H7 (cell line): ENCODE measurements at regions not wholly inside any gene's neighbourhood (a gene's known extent, or its start where the extent isn't known, plus 50 kb on each side); places are given as distances from the start of the nearest gene placed in this dataset.

Source experiments
- DNase-seq: peaks from one replicate; pipeline ENCODE4 v3.0.0; 2012
- H3K27me3 ChIP-seq: 2 replicates; pipeline ENCODE4 v1.6.0; 2011; ENCODE audit warnings: mild to moderate bottlenecking, low read length; ENCODE audit not compliant: control insufficient read depth, insufficient read depth
- H3K36me3 ChIP-seq: replicated peaks from 2 replicates; pipeline ENCODE4 v1.5.1; 2011; ENCODE audit warnings: low read length; ENCODE audit not compliant: control insufficient read depth, insufficient read depth
- H3K4me3 ChIP-seq: 2 replicates; pipeline ENCODE4 v1.5.1; 2011; ENCODE audit warnings: low read depth, mild to moderate bottlenecking, control low read depth, low read length, moderate library complexity; ENCODE audit not compliant: insufficient read depth

DNA sequence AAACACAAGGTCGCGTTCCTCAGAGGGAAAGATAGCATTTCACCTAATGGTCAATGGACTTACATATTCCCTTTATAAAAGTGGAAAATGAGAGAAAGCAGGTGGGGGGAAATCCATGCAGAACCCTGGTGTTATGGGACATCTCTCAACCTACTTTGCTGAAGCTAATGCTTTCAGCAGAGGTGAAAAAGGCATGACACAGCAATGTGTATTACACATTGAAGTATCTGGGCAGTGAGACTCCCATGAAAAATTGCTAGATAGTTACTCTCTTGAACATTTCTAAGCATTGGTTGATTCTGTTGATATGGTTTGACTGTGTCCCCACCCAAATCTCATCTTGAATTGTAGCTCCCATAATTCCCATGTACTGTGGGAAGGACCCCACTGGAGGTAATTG is 60.0 kb upstream of the PICALM start:
- Histone ChIP-seq H3K4me3 (no peak overlapping the region), H3K27me3 (no peaks in the 10 kb centered on the region; the same call in 1 of the 2 replicates), H3K36me3 (no peaks in the 10 kb centered on the region)
- no peak for DNase-seq

DNA sequence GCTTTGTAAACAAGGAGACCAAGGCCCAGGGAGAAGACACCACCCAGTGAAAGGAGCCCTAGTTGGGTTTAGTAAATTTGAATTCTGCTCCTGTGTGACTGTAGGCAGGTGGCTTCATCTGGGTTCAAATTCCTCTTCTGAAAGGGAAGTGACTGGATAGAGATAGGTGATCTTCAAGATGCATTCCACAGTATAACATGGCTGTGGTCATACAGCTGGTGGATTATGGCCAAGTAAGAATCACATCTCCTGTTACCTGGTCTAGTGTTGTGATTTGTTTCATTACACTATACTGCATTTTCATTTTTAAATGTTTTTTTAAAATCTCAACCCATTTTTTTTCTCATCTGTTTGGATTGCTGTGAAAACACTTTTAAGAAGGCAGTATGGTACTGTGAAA is 58.0 kb upstream of the PICALM start:
- no peak for DNase-seq

DNA sequence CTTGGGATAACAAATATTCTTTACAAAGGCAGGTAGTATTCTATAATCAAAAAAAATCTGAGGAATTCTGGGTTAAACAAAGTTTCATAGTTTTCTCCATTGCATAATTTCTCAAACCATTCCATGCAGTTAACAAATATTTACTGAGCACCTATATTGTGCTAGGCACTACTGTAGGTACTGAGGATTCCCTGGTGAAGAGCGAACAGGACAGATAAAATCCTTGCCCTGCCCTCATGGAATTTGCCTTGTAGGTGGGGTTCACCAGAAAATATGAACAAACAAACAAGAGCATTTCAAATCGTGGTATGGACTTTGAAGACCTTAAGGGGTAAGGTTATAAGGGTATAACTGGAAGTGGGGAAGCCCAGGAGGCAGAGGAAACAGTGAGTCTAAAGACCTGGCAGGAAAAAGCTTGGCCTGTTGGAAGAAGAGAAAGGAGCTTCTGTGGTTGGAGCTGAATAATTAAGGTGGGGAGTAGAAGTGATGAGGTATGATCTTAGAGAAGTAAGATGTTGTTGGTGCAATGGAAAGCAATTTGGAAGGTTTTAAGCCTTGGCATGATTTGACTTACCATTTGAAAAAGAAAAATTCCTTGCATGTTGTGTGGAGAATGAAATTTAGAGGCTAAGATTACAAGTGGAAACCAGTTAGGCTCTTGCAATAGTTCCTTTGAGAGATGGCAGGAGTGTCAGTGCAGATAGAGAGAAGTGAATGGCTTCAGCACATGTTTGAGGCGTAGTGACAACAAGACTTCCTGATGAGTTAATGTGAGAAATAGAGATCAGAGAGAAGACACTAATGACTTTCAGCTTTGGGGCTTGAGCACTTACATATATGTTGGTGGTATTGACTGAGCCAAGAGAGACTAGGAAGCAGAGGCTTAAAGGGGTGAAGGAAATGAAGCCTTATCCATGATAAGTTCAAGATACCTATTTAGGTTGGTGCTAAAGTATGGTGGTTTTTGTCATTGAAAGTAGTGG is 55.7 kb upstream of the PICALM start:
- DNase-seq: no peak
- H3K4me3 ChIP-seq: no peak overlapping the region
- H3K36me3 ChIP-seq: no peaks in the 10 kb centered on the region
- H3K27me3 ChIP-seq: no peaks in the 10 kb centered on the region; the same call in 1 of the 2 replicates

More for the DNA sequence above, 58.0 kb upstream of the PICALM start:
- H3K36me3 ChIP-seq: no peaks in the 10 kb centered on the region
- H3K4me3 ChIP-seq: no peak overlapping the region
- no peaks in the 10 kb centered on the region; the same call in 1 of the 2 replicates for H3K27me3 ChIP-seq

DNA sequence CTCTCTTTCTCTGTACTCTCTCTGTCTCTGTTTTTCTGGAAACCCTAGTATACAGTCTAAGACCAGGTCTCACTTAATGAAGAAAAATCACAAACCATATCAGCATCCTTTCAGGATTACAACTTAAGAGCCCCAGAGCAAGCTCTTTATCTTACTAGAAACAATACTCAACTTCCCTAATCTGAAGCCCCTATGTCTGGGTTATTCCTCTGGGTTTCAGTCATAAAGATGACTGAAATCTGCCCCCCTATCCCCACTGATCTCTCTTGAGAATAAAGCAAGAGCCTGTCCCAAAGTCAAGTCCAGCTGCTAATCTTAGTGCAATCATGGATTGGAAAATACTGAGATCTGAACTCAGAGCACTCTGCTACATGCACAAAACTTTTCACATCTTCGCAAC is 53.9 kb upstream of the PICALM start:
- Histone ChIP-seq H3K27me3 (no peaks in the 10 kb centered on the region; the same call in 1 of the 2 replicates), H3K4me3 (no peak overlapping the region), H3K36me3 (no peaks in the 10 kb centered on the region)
- DNase-seq: no peak

DNA sequence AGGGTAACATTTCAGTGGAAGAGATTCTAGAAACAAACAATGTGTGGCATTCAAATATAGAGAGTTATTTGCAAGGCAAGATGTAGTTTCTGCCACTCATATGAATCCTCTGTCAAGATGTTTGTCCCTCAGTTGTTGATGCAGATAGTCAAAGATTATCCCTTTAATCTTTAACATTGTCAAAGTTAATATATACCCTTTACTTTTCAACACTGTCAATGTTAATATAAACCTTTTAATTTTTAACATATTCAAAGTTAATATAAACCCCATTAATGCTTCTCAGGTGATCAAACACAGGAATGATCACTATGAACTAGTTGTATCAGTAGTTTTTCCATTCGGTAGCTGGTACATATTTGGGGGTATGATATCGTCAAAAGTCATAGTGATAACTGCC is 51.9 kb upstream of the PICALM start:
- DNase-seq: no peak
- Histone ChIP-seq H3K4me3 (no peak overlapping the region), H3K36me3 (no peaks in the 10 kb centered on the region), H3K27me3 (no peaks in the 10 kb centered on the region)

DNA sequence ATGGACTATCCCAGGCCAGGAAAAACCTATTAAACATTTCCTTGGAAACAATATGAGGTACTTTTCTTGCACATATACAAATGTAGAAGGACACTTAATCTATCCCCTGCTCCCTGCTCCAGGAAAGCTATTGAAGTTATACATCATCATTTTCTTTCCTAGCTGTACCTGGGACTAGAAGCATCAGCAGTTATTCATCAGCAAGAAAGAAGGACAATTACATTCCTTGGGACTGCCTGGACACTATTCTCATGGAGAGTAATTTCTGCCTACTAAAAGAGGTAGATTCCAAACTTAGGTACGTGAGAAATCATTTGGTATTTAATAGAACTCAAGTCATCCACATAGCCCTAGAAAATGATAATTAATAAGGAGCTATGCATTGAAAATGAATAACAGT is 51.0 kb upstream of the PICALM start:
- no peak for DNase-seq
- no peaks in the 10 kb centered on the region for H3K36me3 ChIP-seq
- no peak overlapping the region for H3K4me3 ChIP-seq
- no peaks in the 10 kb centered on the region for H3K27me3 ChIP-seq

DNA sequence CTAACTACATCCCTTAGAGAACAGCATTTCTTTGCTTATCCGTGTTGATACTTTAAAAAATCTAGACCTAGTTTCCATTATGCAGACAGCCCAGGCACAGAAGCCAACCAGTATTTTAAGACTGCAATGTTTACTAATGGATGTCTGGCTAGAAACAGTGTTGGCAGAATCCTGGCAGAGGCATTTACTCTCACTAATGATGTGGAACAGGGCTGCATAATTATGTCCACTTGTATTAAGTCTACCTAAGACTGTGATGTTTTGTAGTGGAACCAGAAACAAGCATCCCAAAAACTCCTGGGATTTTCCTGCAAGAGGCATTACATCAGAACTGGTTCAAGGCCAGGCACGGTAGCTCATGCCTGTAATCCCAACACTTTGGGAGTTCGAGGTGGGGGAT is 50.2 kb upstream of the PICALM start:
- H3K27me3 ChIP-seq: no peaks in the 10 kb centered on the region
- DNase-seq: no peak
- no peak overlapping the region for H3K4me3 ChIP-seq
- no peaks in the 10 kb centered on the region for H3K36me3 ChIP-seq
